ENCODE measurements at regions not wholly inside any gene's neighbourhood (a gene's known extent, or its start where the extent isn't known, plus 50 kb on each side); places are given as distances from the start of the nearest gene placed in this dataset.
"Not testable (repeated sequence)": the region's sequence is repeated elsewhere in the genome, so short reads cannot be mapped to it uniquely, and the experiment has no call there.

DNA sequence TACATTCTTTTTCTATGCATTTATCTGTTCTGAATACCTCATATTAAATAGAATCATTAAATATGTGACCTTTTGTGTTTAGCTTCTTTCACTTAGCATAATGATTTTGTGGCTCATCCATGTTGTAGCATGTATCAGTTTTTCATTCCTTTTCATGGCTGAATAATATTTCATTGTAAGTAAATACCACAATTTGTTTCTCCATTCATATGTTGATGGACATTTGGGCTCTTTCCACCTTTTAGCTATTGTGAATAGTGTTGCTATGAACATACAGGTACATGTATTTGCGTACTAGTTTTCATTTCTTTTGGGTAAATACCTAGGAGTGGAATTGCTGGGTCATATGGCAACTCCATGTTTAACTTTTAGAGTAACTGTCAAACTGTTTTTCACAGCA, 85.1 kb downstream of the GNL3L start:
- no peak for DNase-seq (ENCODE audit: low spot score)

- DNase-seq (ENCODE audit: low spot score) = peak; percentile 12
These were observed 103.6 kb downstream of the GNL3L start for GRCh38 chrX:54633641-54634040.

DNA sequence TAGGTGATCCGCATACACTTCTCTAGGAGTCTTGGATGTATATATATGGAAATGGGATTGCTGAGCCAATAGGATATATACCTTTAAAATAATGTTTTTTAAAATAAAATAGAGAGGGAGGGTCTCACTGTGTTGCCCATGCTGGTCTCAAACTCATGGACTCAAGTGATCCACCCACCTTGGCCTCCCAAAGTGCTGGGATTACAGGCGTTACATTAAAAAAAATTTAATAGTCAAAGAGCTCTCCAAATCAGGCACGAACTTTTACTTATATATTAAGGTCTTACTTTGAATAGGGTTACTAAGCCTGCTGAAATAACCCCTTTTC, 109.0 kb downstream of the GNL3L start:
- DNase-seq (ENCODE audit: low spot score) = no peak

DNA sequence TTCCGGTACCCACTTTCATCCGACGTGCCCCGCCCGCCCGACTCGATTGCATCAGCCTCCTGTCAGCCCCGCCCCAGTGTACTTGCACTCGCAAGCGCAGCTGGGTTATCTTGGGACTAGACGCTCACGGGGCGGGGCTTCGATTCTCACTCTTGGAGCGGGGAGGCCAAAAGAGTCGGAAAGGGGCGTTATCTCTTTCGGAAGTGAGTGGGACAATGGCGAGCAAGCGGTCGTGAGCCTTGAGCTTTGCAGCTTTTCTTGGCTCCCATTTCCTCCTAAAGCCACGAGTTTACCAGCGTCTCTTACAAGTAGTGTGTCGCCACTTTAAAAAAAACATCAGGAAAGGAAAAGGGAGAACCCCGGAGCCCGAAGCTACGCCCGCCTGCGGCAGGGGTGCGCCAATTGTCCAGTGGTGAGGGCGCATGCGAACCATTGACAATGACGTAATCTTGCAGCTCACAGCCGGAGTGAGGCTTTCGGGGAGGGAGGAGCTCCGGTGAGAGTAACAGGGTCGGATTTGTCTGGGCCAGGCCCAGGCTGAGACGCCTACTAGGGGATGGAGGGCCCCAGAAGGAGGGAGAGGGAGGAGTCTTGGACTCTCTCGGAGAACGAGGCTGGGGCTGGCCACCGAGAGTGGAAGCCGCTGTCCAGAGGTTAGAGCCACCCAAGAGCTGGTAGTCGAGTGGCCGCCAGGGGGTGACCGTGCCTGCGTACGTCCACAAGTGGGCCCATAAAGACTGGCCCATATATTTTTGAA, 109.5 kb downstream of the GNL3L start:
- peak; percentile 83 for DNase-seq (ENCODE audit: low spot score)

- no peak for DNase-seq (ENCODE audit: low spot score)
These were observed 110.2 kb downstream of the GNL3L start for GRCh38 chrX:54640103-54640690.

- peak; percentile 3 for DNase-seq (ENCODE audit: low spot score)
These were observed 110.7 kb downstream of the GNL3L start for GRCh38 chrX:54640736-54641135.

- peak; percentile 29 for DNase-seq (ENCODE audit: low spot score)
These were observed 111.5 kb downstream of the GNL3L start for GRCh38 chrX:54641530-54641929.

DNA sequence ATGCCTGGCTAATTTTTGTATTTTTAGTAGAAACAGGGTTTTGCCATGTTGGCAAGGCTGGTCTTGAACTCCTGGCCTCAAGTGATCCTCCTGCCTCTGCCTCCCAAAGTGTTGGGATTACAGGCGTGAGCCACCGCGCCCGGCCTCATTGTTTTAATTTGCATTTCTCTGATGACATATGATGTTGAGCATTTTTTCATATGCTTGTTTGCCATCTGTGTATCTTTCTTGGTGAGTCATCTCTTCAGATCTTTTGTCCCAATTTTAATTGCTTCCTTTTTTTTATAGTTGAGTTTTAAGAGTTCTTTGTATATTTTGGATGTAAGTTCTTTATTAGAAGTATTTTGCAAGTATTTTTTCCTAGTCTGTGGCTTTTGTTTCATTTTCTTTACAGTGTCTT, 117.6 kb downstream of the GNL3L start:
- DNase-seq (ENCODE audit: low spot score) = not testable (repeated sequence)

GRCh38 chrX:54659547-54659946, 129.5 kb downstream of the GNL3L start:
- DNase-seq (ENCODE audit: low spot score) = no peak

- no peak for DNase-seq (ENCODE audit: low spot score)
These were observed 122.3 kb downstream of the ITIH6 start for GRCh38 chrX:54675762-54676161.

GRCh38 chrX:54695231-54695630, 102.8 kb downstream of the ITIH6 start:
- DNase-seq (ENCODE audit: low spot score) = no peak

DNA sequence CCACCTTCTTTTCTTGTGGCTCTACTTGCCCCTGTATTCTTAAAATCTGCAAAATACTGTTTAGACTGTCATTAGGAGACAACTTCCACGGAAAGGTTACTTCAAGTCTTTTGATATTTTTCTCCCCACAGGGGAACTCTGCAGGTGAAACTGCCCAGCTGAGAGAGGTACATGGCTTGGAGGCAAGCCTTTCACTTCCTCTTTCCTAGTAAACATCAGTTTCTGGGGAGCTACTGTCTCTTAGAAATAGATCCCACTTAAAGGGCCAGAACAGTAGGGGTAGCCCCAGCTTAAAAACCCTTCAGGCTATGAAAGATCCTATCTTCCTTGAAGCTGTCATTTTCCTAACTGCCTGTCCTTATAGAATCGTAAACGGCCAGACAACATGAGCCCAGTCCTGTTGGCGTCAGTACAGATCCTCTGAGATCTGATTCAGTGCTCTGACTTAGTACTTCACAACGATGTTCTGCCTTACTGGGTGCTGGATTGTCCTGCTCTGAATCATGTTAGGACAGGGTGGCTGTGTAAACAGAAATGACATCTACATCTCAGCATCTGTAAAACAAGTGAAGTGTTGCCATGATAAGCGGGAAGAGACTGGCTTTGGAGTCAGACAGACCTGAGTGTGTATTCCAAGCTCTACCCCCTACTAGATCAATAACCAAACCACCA, 102.1 kb downstream of the ITIH6 start:
- DNase-seq (ENCODE audit: low spot score) = no peak
